Fibroblast of skin of left biceps (primary cell): ENCODE measurements at regions not wholly inside any gene's neighbourhood (a gene's known extent, or its start where the extent isn't known, plus 50 kb on each side); places are given as distances from the start of the nearest gene placed in this dataset.

Experiments used
- DNase-seq, 2 experiments: peaks; one replicate each; pipeline ENCODE4 v3.0.0-alpha.2; 2013; ENCODE audit warnings: low read depth in 2 of 2

GRCh38 chr6:144820270-144820669 lies 535.1 kb downstream of the UTRN start:
- peak in 1 of 2 experiments; percentile 6 for DNase-seq

GRCh38 chr6:144823131-144823530 lies 538.0 kb downstream of the UTRN start:
- no peak for DNase-seq

- no peak for DNase-seq
Observed at GRCh38 chr6:144824018-144824417, 538.9 kb downstream of the UTRN start.

GRCh38 chr6:144834426-144835038 lies 549.4 kb downstream of the UTRN start:
- DNase-seq: no peak

GRCh38 chr6:144835322-144835973 lies 550.3 kb downstream of the UTRN start:
- no peak for DNase-seq

- DNase-seq: no peak
Observed at GRCh38 chr6:144840619-144841018, 555.5 kb downstream of the UTRN start.

- DNase-seq: no peak
Observed at GRCh38 chr6:144843701-144844100, 558.6 kb downstream of the UTRN start.

GRCh38 chr6:144844596-144844995 lies 559.5 kb downstream of the UTRN start:
- no peak for DNase-seq

- peak; percentile 41 to 50 for DNase-seq
Observed at GRCh38 chr6:144845186-144845585, 560.1 kb downstream of the UTRN start.

- no peak for DNase-seq
Observed at GRCh38 chr6:144847916-144848315, 562.8 kb downstream of the UTRN start.

GRCh38 chr6:144849920-144850319 lies 564.8 kb downstream of the UTRN start:
- no peak for DNase-seq

- no peak for DNase-seq
Observed at GRCh38 chr6:144853603-144854002, 568.5 kb downstream of the UTRN start.

- no peak for DNase-seq
Observed at GRCh38 chr6:144854654-144855053, 569.5 kb downstream of the UTRN start.

GRCh38 chr6:144855375-144855774 lies 570.2 kb downstream of the UTRN start:
- DNase-seq: no peak

- DNase-seq: no peak
Observed at GRCh38 chr6:144855812-144856531, 570.8 kb downstream of the UTRN start.

GRCh38 chr6:144856622-144857021 lies 571.5 kb downstream of the UTRN start:
- DNase-seq: no peak

- DNase-seq: no peak
Observed at GRCh38 chr6:144857086-144857485, 572.0 kb downstream of the UTRN start.

GRCh38 chr6:144862769-144863168 lies 577.6 kb downstream of the UTRN start:
- no peak for DNase-seq

GRCh38 chr6:144867761-144868160 lies 582.6 kb downstream of the UTRN start:
- peak in 1 of 2 experiments; percentile 2 for DNase-seq

- DNase-seq: no peak
Observed at GRCh38 chr6:144870782-144871181, 585.6 kb downstream of the UTRN start.

- DNase-seq: no peak
Observed at GRCh38 chr6:144873623-144874378, 588.7 kb downstream of the UTRN start.

- no peak for DNase-seq
Observed at GRCh38 chr6:144876689-144877088, 591.6 kb downstream of the UTRN start.
